ENCODE measurements at regions not wholly inside any gene's neighbourhood (a gene's known extent, or its start where the extent isn't known, plus 50 kb on each side); places are given as distances from the start of the nearest gene placed in this dataset.

GRCh38 chr6:54579011-54579410, 267.6 kb upstream of the FAM83B start:
- ChIA-PET POLR2A (no interaction called here), CTCF (no interaction called here)
- intact Hi-C loops (cut with micrococcal nuclease): no loop called here
- Mint-ChIP-seq H3K4me1 (ENCODE audit: low read depth) (no peaks in the 10 kb centered on the region), H3K36me3 (no peaks in the 10 kb centered on the region), H3K4me3 (no peak overlapping the region), H3K27me3 (no peaks in the 10 kb centered on the region), H3K27ac (no peak overlapping the region), H3K9me3 (no peaks in the 10 kb centered on the region)
- DNase-seq: no peak

- no peak overlapping the region for H3K27ac Mint-ChIP-seq
- intact Hi-C loops (cut with micrococcal nuclease): no loop called here
- no peaks in the 10 kb centered on the region for H3K36me3 Mint-ChIP-seq
- H3K4me3 Mint-ChIP-seq: no peak overlapping the region
- H3K4me1 Mint-ChIP-seq (ENCODE audit: low read depth): no peaks in the 10 kb centered on the region
- CTCF ChIA-PET: no interaction called here
- no peak for DNase-seq
- POLR2A ChIA-PET: no interaction called here
- no peaks in the 10 kb centered on the region for H3K9me3 Mint-ChIP-seq
- no peaks in the 10 kb centered on the region for H3K27me3 Mint-ChIP-seq
These were observed 260.3 kb upstream of the FAM83B start for GRCh38 chr6:54586251-54586650.

- no peak overlapping the region for H3K4me3 Mint-ChIP-seq
- no peak overlapping the region for H3K27ac Mint-ChIP-seq
- H3K36me3 Mint-ChIP-seq: no peaks in the 10 kb centered on the region
- CTCF ChIA-PET: no interaction called here
- no peaks in the 10 kb centered on the region for H3K9me3 Mint-ChIP-seq
- POLR2A ChIA-PET: no interaction called here
- no peaks in the 10 kb centered on the region for H3K4me1 Mint-ChIP-seq (ENCODE audit: low read depth)
- DNase-seq: no peak
- H3K27me3 Mint-ChIP-seq: no peaks in the 10 kb centered on the region
- intact Hi-C loops (cut with micrococcal nuclease): no loop called here
These were observed 259.3 kb upstream of the FAM83B start for GRCh38 chr6:54587277-54587676.

- ChIA-PET POLR2A (no interaction called here), CTCF (no interaction called here)
- H3K36me3 Mint-ChIP-seq: no peaks in the 10 kb centered on the region
- H3K4me3 Mint-ChIP-seq: no peak overlapping the region
- intact Hi-C loops (cut with micrococcal nuclease): no loop called here
- H3K4me1 Mint-ChIP-seq (ENCODE audit: low read depth): no peaks in the 10 kb centered on the region
- no peak for DNase-seq
- H3K27me3 Mint-ChIP-seq: no peaks in the 10 kb centered on the region
- H3K27ac Mint-ChIP-seq: no peak overlapping the region
- H3K9me3 Mint-ChIP-seq: no peaks in the 10 kb centered on the region
These were observed 258.4 kb upstream of the FAM83B start for GRCh38 chr6:54588176-54588575.

- DNase-seq: no peak
- peaks cover 2% of the 10 kb centered on the region for H3K9me3 Mint-ChIP-seq
- H3K4me1 Mint-ChIP-seq (ENCODE audit: low read depth): no peaks in the 10 kb centered on the region
- no peak overlapping the region for H3K27ac Mint-ChIP-seq
- intact Hi-C loops (cut with micrococcal nuclease): no loop called here
- ChIA-PET CTCF (no interaction called here), POLR2A (no interaction called here)
- no peaks in the 10 kb centered on the region for H3K27me3 Mint-ChIP-seq
- H3K36me3 Mint-ChIP-seq: no peaks in the 10 kb centered on the region
- H3K4me3 Mint-ChIP-seq: no peak overlapping the region
These were observed 250.7 kb upstream of the FAM83B start for GRCh38 chr6:54595844-54596243.

- no peaks in the 10 kb centered on the region for H3K27me3 Mint-ChIP-seq
- DNase-seq: no peak
- intact Hi-C loops (cut with micrococcal nuclease): no loop called here
- H3K36me3 Mint-ChIP-seq: no peaks in the 10 kb centered on the region
- no peaks in the 10 kb centered on the region for H3K4me1 Mint-ChIP-seq (ENCODE audit: low read depth)
- H3K9me3 Mint-ChIP-seq: peaks cover 2% of the 10 kb centered on the region
- POLR2A ChIA-PET: no interaction called here
- H3K4me3 Mint-ChIP-seq: no peak overlapping the region
- CTCF ChIA-PET: no interaction called here
- no peak overlapping the region for H3K27ac Mint-ChIP-seq
These were observed 247.7 kb upstream of the FAM83B start for GRCh38 chr6:54598787-54599313.

GRCh38 chr6:54601600-54602300, 244.8 kb upstream of the FAM83B start:
- CTCF ChIA-PET: no interaction called here
- Mint-ChIP-seq H3K27ac (no peak overlapping the region), H3K27me3 (no peaks in the 10 kb centered on the region), H3K4me3 (no peak overlapping the region), H3K36me3 (no peaks in the 10 kb centered on the region), H3K4me1 (ENCODE audit: low read depth) (no peaks in the 10 kb centered on the region), H3K9me3 (peaks cover 2% of the 10 kb centered on the region)
- intact Hi-C loops (cut with micrococcal nuclease): no loop called here
- DNase-seq: no peak
- POLR2A ChIA-PET: no interaction called here

GRCh38 chr6:54602591-54602990, 244.0 kb upstream of the FAM83B start:
- no peak overlapping the region for H3K4me3 Mint-ChIP-seq
- no peaks in the 10 kb centered on the region for H3K27me3 Mint-ChIP-seq
- H3K9me3 Mint-ChIP-seq: peaks cover 2% of the 10 kb centered on the region
- intact Hi-C loops (cut with micrococcal nuclease): no loop called here
- no peak for DNase-seq
- CTCF ChIA-PET: no interaction called here
- no peak overlapping the region for H3K27ac Mint-ChIP-seq
- H3K4me1 Mint-ChIP-seq (ENCODE audit: low read depth): no peaks in the 10 kb centered on the region
- POLR2A ChIA-PET: no interaction called here
- H3K36me3 Mint-ChIP-seq: no peaks in the 10 kb centered on the region

- intact Hi-C loops (cut with micrococcal nuclease): no loop called here
- no peak overlapping the region for H3K27ac Mint-ChIP-seq
- ChIA-PET CTCF (no interaction called here), POLR2A (no interaction called here)
- peaks cover 3% of the 10 kb centered on the region for H3K9me3 Mint-ChIP-seq
- no peaks in the 10 kb centered on the region for H3K27me3 Mint-ChIP-seq
- no peaks in the 10 kb centered on the region for H3K36me3 Mint-ChIP-seq
- no peak overlapping the region for H3K4me3 Mint-ChIP-seq
- no peak for DNase-seq
- H3K4me1 Mint-ChIP-seq (ENCODE audit: low read depth): no peaks in the 10 kb centered on the region
These were observed 236.6 kb upstream of the FAM83B start for GRCh38 chr6:54609981-54610380.

- no peaks in the 10 kb centered on the region for H3K4me1 Mint-ChIP-seq (ENCODE audit: low read depth)
- no peak overlapping the region for H3K4me3 Mint-ChIP-seq
- intact Hi-C loops (cut with micrococcal nuclease): no loop called here
- DNase-seq: no peak
- H3K27me3 Mint-ChIP-seq: no peaks in the 10 kb centered on the region
- H3K36me3 Mint-ChIP-seq: no peaks in the 10 kb centered on the region
- ChIA-PET POLR2A (no interaction called here), CTCF (no interaction called here)
- no peak overlapping the region for H3K27ac Mint-ChIP-seq
- H3K9me3 Mint-ChIP-seq: no peaks in the 10 kb centered on the region
These were observed 233.0 kb upstream of the FAM83B start for GRCh38 chr6:54613596-54613995.

- H3K27ac Mint-ChIP-seq: no peak overlapping the region
- H3K27me3 Mint-ChIP-seq: no peaks in the 10 kb centered on the region
- no peaks in the 10 kb centered on the region for H3K36me3 Mint-ChIP-seq
- intact Hi-C loops (cut with micrococcal nuclease): no loop called here
- no peaks in the 10 kb centered on the region for H3K9me3 Mint-ChIP-seq
- H3K4me1 Mint-ChIP-seq (ENCODE audit: low read depth): no peaks in the 10 kb centered on the region
- ChIA-PET POLR2A (no interaction called here), CTCF (no interaction called here)
- H3K4me3 Mint-ChIP-seq: no peak overlapping the region
- DNase-seq: no peak
These were observed 231.9 kb upstream of the FAM83B start for GRCh38 chr6:54614499-54615195.

- no peak for DNase-seq
- intact Hi-C loops (cut with micrococcal nuclease): no loop called here
- no peaks in the 10 kb centered on the region for H3K36me3 Mint-ChIP-seq
- H3K9me3 Mint-ChIP-seq: no peaks in the 10 kb centered on the region
- ChIA-PET POLR2A (no interaction called here), CTCF (no interaction called here)
- H3K4me1 Mint-ChIP-seq (ENCODE audit: low read depth): no peaks in the 10 kb centered on the region
- H3K27me3 Mint-ChIP-seq: no peaks in the 10 kb centered on the region
- no peak overlapping the region for H3K27ac Mint-ChIP-seq
- no peak overlapping the region for H3K4me3 Mint-ChIP-seq
These were observed 228.8 kb upstream of the FAM83B start for GRCh38 chr6:54617730-54618129.

GRCh38 chr6:54618572-54618971, 228.0 kb upstream of the FAM83B start:
- CTCF ChIA-PET: no interaction called here
- Mint-ChIP-seq H3K27ac (no peak overlapping the region), H3K27me3 (no peaks in the 10 kb centered on the region), H3K9me3 (no peaks in the 10 kb centered on the region), H3K36me3 (no peaks in the 10 kb centered on the region), H3K4me1 (ENCODE audit: low read depth) (no peaks in the 10 kb centered on the region), H3K4me3 (no peak overlapping the region)
- POLR2A ChIA-PET: no interaction called here
- DNase-seq: no peak
- intact Hi-C loops (cut with micrococcal nuclease): no loop called here

Measured in activated CD4-positive, alpha-beta memory T cell treated with anti-CD3 and anti-CD28 coated beads for 36 hours (primary cell).